ENCODE measurements at regions not wholly inside any gene's neighbourhood (a gene's known extent, or its start where the extent isn't known, plus 50 kb on each side); places are given as distances from the start of the nearest gene placed in this dataset.

GRCh38 chr4:3372933-3373465 is 68.8 kb upstream of the HGFAC start:
- H3K4me2 ChIP-seq (ENCODE audit: low read length), result no peak overlapping the region
- no peaks in the 10 kb centered on the region for H4K20me1 ChIP-seq (ENCODE audit: low read length)
- no peak overlapping the region for H3K9ac ChIP-seq (ENCODE audit: low read length)
- no peaks in the 10 kb centered on the region for H3K9me3 ChIP-seq (ENCODE audit: low read length)
- ChIA-PET POLR2A (ENCODE audit: unreplicated experiment) (no interaction called here), CTCF (no interaction called here)
- H3K27me3 ChIP-seq (ENCODE audit: low read length), result no peaks in the 10 kb centered on the region
- no peak overlapping the region for H3K4me3 ChIP-seq (ENCODE audit: low read length)
- DNase-seq (no peak), ATAC-seq (no peak)
- no peaks in the 10 kb centered on the region for H3K79me2 ChIP-seq (ENCODE audit: low read length)
- no peaks in the 10 kb centered on the region for H3F3A ChIP-seq (ENCODE audit: low read length, unreplicated experiment)
- H3K36me3 ChIP-seq (ENCODE audit: low read depth, low read length), result no peaks in the 10 kb centered on the region
- no peak overlapping the region for H2AFZ ChIP-seq (ENCODE audit: low read length)
- no peak for TF ChIP-seq EZH2 (IDR thresholded peaks at IDR 0.05; ENCODE audit: low read length, unreplicated experiment)
- no peak for TF ChIP-seq EZH2phosphoT487 (IDR thresholded peaks at IDR 0.05; ENCODE audit: borderline replicate concordance, low read length)
- TF ChIP-seq CTCF (conservative IDR thresholded peaks at IDR 0.05; ENCODE audit: low read depth, low read length), result no peak
- intact Hi-C loops (cut with micrococcal nuclease), result no loop called here
- no peaks in the 10 kb centered on the region for H3K9me2 ChIP-seq (replicated peaks; ENCODE audit: low read length)
- no TSS peak for BruUV-seq (replicated peaks)
- H3K27ac ChIP-seq (ENCODE audit: low read length), result no peak overlapping the region
- H3K4me1 ChIP-seq (ENCODE audit: insufficient read depth, low read length), result peaks cover 4% of the 10 kb centered on the region; the same call in 1 of the 2 replicates

DNA sequence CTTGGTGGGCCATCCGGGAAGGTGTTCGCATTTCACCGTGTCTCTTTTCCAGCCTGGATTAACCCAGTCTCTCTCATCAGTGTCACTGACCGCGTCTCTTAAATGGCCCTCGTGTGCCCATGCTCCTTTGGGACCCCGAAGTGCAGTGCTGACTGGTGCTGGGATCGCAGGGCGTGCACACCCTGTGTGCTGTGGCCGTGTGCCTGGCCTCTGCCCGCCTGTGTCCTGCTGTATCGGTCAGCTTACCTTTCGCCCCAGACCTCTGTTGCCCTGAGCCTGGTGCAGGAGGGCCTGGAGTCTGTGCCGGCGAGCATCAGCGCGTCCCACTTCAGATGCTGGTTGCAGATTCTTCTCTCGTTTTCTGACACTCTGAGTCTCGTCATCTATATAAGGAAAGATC is 68.3 kb upstream of the HGFAC start:
- CTCF ChIA-PET, result no interaction called here
- DNase-seq, result no peak
- intact Hi-C loops (cut with micrococcal nuclease), result no loop called here
- Histone ChIP-seq H3K4me3 (ENCODE audit: low read length) (no peak overlapping the region), H3K9me3 (ENCODE audit: low read length) (no peaks in the 10 kb centered on the region), H3K9me2 (replicated peaks; ENCODE audit: low read length) (no peaks in the 10 kb centered on the region), H2AFZ (ENCODE audit: low read length) (no peak overlapping the region), H4K20me1 (ENCODE audit: low read length) (no peaks in the 10 kb centered on the region), H3K4me1 (ENCODE audit: insufficient read depth, low read length) (peaks cover 4% of the 10 kb centered on the region; the same call in 1 of the 2 replicates), H3F3A (ENCODE audit: low read length, unreplicated experiment) (no peaks in the 10 kb centered on the region), H3K79me2 (ENCODE audit: low read length) (no peaks in the 10 kb centered on the region), H3K36me3 (ENCODE audit: low read depth, low read length) (no peaks in the 10 kb centered on the region), H3K4me2 (ENCODE audit: low read length) (no peak overlapping the region), H3K27me3 (ENCODE audit: low read length) (no peaks in the 10 kb centered on the region), H3K9ac (ENCODE audit: low read length) (no peak overlapping the region), H3K27ac (ENCODE audit: low read length) (no peak overlapping the region)
- BruUV-seq (replicated peaks), result no TSS peak
- POLR2A ChIA-PET (ENCODE audit: unreplicated experiment), result no interaction called here
- no peak for ATAC-seq
- TF ChIP-seq EZH2 (IDR thresholded peaks at IDR 0.05; ENCODE audit: low read length, unreplicated experiment) (no peak), CTCF (conservative IDR thresholded peaks at IDR 0.05; ENCODE audit: low read depth, low read length) (no peak), EZH2phosphoT487 (IDR thresholded peaks at IDR 0.05; ENCODE audit: borderline replicate concordance, low read length) (no peak)

- H3K4me1 ChIP-seq (ENCODE audit: insufficient read depth, low read length), result peaks cover 4% of the 10 kb centered on the region; the same call in 1 of the 2 replicates
- H3F3A ChIP-seq (ENCODE audit: low read length, unreplicated experiment), result no peaks in the 10 kb centered on the region
- H3K79me2 ChIP-seq (ENCODE audit: low read length), result no peaks in the 10 kb centered on the region
- no peak for TF ChIP-seq CTCF (conservative IDR thresholded peaks at IDR 0.05; ENCODE audit: low read depth, low read length)
- no peak for TF ChIP-seq EZH2 (IDR thresholded peaks at IDR 0.05; ENCODE audit: low read length, unreplicated experiment)
- TF ChIP-seq EZH2phosphoT487 (IDR thresholded peaks at IDR 0.05; ENCODE audit: borderline replicate concordance, low read length), result no peak
- H2AFZ ChIP-seq (ENCODE audit: low read length), result no peak overlapping the region
- intact Hi-C loops (cut with micrococcal nuclease), result no loop called here
- no peak overlapping the region for H3K9ac ChIP-seq (ENCODE audit: low read length)
- no peak overlapping the region for H3K4me3 ChIP-seq (ENCODE audit: low read length)
- BruUV-seq (replicated peaks), result no TSS peak
- H3K4me2 ChIP-seq (ENCODE audit: low read length), result no peak overlapping the region
- H3K27me3 ChIP-seq (ENCODE audit: low read length), result no peaks in the 10 kb centered on the region
- POLR2A ChIA-PET (ENCODE audit: unreplicated experiment), result no interaction called here
- H3K9me2 ChIP-seq (replicated peaks; ENCODE audit: low read length), result no peaks in the 10 kb centered on the region
- ATAC-seq (no peak), DNase-seq (no peak)
- no peaks in the 10 kb centered on the region for H3K36me3 ChIP-seq (ENCODE audit: low read depth, low read length)
- no peaks in the 10 kb centered on the region for H3K9me3 ChIP-seq (ENCODE audit: low read length)
- H3K27ac ChIP-seq (ENCODE audit: low read length), result no peak overlapping the region
- CTCF ChIA-PET, result no interaction called here
- no peaks in the 10 kb centered on the region for H4K20me1 ChIP-seq (ENCODE audit: low read length)
Measured at GRCh38 chr4:3374011-3374645, 67.6 kb upstream of the HGFAC start.
